Testis (tissue), 2 donors: ENCODE measurements at regions not wholly inside any gene's neighbourhood (a gene's known extent, or its start where the extent isn't known, plus 50 kb on each side); places are given as distances from the start of the nearest gene placed in this dataset.

ENCODE experiments used
- DNase-seq: peaks from one replicate; pipeline ENCODE4 v3.0.0-alpha.2; 2019
- H3K27ac ChIP-seq, 2 donors: fragments of 200-600 bp; sonication (generic); one replicate each; pipeline ENCODE4 v1.5.1; 2019
- H3K27me3 ChIP-seq: fragments of 200-600 bp; sonication (generic); one replicate; pipeline ENCODE4 v1.5.1; 2019
- H3K36me3 ChIP-seq: fragments of 200-600 bp; sonication (generic); one replicate; pipeline ENCODE4 v1.5.1; 2017; ENCODE audit warnings: low read depth; ENCODE audit errors: missing control alignments
- H3K4me1 ChIP-seq: fragments of 200-600 bp; sonication (generic); one replicate; pipeline ENCODE4 v1.5.1; 2019
- H3K4me3 ChIP-seq, 2 donors: fragments of 200-600 bp; sonication (generic); one replicate each; pipeline ENCODE4 v1.5.1; 2017 to 2019
- H3K9me3 ChIP-seq: fragments of 200-600 bp; sonication (generic); one replicate; pipeline ENCODE4 v1.5.1; 2017
- CTCF ChIP-seq, 3 experiments: fragments of 450-650 bp in 2 of 3; fragments of 200-600 bp in 1 of 3; sonication (generic) in 1 of 3; IDR thresholded peaks; one replicate each; pipeline ENCODE4 v1.5.1; 2016 to 2019; ENCODE audit warnings: antibody characterized with exemption in 3 of 3, mild to moderate bottlenecking in 2 of 3, moderate library complexity in 1 of 3
- POLR2A ChIP-seq: fragments of 450-650 bp; IDR thresholded peaks from one replicate; pipeline ENCODE4 v1.6.1; 2017; ENCODE audit warnings: antibody characterized with exemption, mild to moderate bottlenecking, moderate library complexity
- WGBS, 2 donors: methylation state at CpG; one replicate each; pipeline ENCODE4 v1.1.5; 2018; 5-methylcytosine and 5-hydroxymethylcytosine counted together
- intact Hi-C: fragments of 100-400 bp; cut with DNase I; formaldehyde crosslinking; loops from one replicate; pipeline ENCODE4 v1.15.1; 2023; ENCODE audit warnings: low total_unique reads

- H3K36me3 ChIP-seq = no peaks in the 10 kb centered on the region
- WGBS, 2 donors = 58 to 60% methylated on average over 3 of the region's 3 CpGs
- TF ChIP-seq POLR2A (no peak), CTCF (IDR thresholded peaks at IDR 0.05) (no peak)
- H3K27ac ChIP-seq = no peak overlapping the region
- intact Hi-C loops = no loop called here
- no peaks in the 10 kb centered on the region for H3K4me1 ChIP-seq
- no peaks in the 10 kb centered on the region for H3K9me3 ChIP-seq
- DNase-seq = no peak
- H3K4me3 ChIP-seq = no peak overlapping the region
- no peaks in the 10 kb centered on the region for H3K27me3 ChIP-seq
Observed at GRCh38 chr1:83769594-83770318, 229.2 kb downstream of the TTLL7 start.

- H3K27me3 ChIP-seq = no peaks in the 10 kb centered on the region
- no peak overlapping the region for H3K27ac ChIP-seq
- 82 to 89% methylated on average over 3 of the region's 3 CpGs for WGBS, 2 donors
- no peaks in the 10 kb centered on the region for H3K9me3 ChIP-seq
- H3K36me3 ChIP-seq = no peaks in the 10 kb centered on the region
- no peaks in the 10 kb centered on the region for H3K4me1 ChIP-seq
- no peak overlapping the region for H3K4me3 ChIP-seq
- TF ChIP-seq CTCF (IDR thresholded peaks at IDR 0.05) (no peak), POLR2A (no peak)
- intact Hi-C loops = no loop called here
- no peak for DNase-seq
Observed at GRCh38 chr1:83769072-83769471, 229.9 kb downstream of the TTLL7 start.

- H3K27me3 ChIP-seq = no peaks in the 10 kb centered on the region
- intact Hi-C loops = no loop called here
- 69 to 73% methylated on average over 1 of the region's 1 CpG for WGBS, 2 donors
- no peaks in the 10 kb centered on the region for H3K9me3 ChIP-seq
- no peaks in the 10 kb centered on the region for H3K4me1 ChIP-seq
- no peaks in the 10 kb centered on the region for H3K36me3 ChIP-seq
- H3K4me3 ChIP-seq = no peak overlapping the region
- no peak overlapping the region for H3K27ac ChIP-seq
- DNase-seq = no peak
- no peak for TF ChIP-seq CTCF (IDR thresholded peaks at IDR 0.05)
- no peak for TF ChIP-seq POLR2A
Observed at GRCh38 chr1:83766241-83766691, 232.7 kb downstream of the TTLL7 start.

GRCh38 chr1:83765125-83765524, 233.8 kb downstream of the TTLL7 start:
- Histone ChIP-seq H3K27ac (no peak overlapping the region), H3K9me3 (no peaks in the 10 kb centered on the region), H3K4me1 (no peaks in the 10 kb centered on the region), H3K36me3 (no peaks in the 10 kb centered on the region), H3K4me3 (no peak overlapping the region), H3K27me3 (no peaks in the 10 kb centered on the region)
- no peak for TF ChIP-seq POLR2A
- TF ChIP-seq CTCF (IDR thresholded peaks at IDR 0.05) = no peak
- WGBS, 2 donors = 55 to 65% methylated on average over 3 of the region's 3 CpGs
- DNase-seq = no peak
- intact Hi-C loops = no loop called here

GRCh38 chr1:83764209-83764608, 234.7 kb downstream of the TTLL7 start:
- WGBS, 2 donors = 75 to 86% methylated on average over 2 of the region's 2 CpGs
- H3K36me3 ChIP-seq = no peaks in the 10 kb centered on the region

More at GRCh38 chr1:83764209-83764608, 234.7 kb downstream of the TTLL7 start:
- Histone ChIP-seq H3K27ac (no peak overlapping the region), H3K9me3 (no peaks in the 10 kb centered on the region), H3K27me3 (no peaks in the 10 kb centered on the region), H3K4me1 (no peaks in the 10 kb centered on the region), H3K4me3 (no peak overlapping the region)
- intact Hi-C loops = no loop called here
- TF ChIP-seq CTCF (IDR thresholded peaks at IDR 0.05) = no peak
- no peak for TF ChIP-seq POLR2A
- no peak for DNase-seq
